Adrenal gland (tissue), 5 donors: ENCODE measurements at regions not wholly inside any gene's neighbourhood (a gene's known extent, or its start where the extent isn't known, plus 50 kb on each side); places are given as distances from the start of the nearest gene placed in this dataset.

Experiments
- CTCF ChIP-seq, 6 experiments: fragments of 450-650 bp in 4 of 6; fragments of 200-600 bp in 2 of 6; sonication (generic) in 1 of 6; IDR thresholded peaks; 1 replicate in 5 of 6; 2 replicates in 1 of 6; pipeline versions ENCODE4 v1.5.1 to v1.8.0; 2016 to 2021; ENCODE audit warnings: antibody characterized with exemption in 6 of 6, mild to moderate bottlenecking in 2 of 6, moderate library complexity in 1 of 6
- POLR2A ChIP-seq, 2 donors: fragments of 450-650 bp; IDR thresholded peaks; one replicate each; pipeline ENCODE4 v1.6.1; 2017; ENCODE audit warnings: antibody characterized with exemption in 2 of 2, mild to moderate bottlenecking in 2 of 2, moderate library complexity in 1 of 2
- donor health status: DM: no; HTN: no; CAD: no.

GRCh38 chr4:166459621-166460020 lies 586.6 kb downstream of the TLL1 start:
- TF ChIP-seq POLR2A (IDR thresholded peaks at IDR 0.05) (no peak), CTCF (IDR thresholded peaks at IDR 0.05) (no peak)
